Gastrocnemius medialis (tissue), 4 donors: ENCODE measurements at regions not wholly inside any gene's neighbourhood (a gene's known extent, or its start where the extent isn't known, plus 50 kb on each side); places are given as distances from the start of the nearest gene placed in this dataset.

Experiments
- CTCF ChIP-seq, 5 experiments: fragments of 450-650 bp in 3 of 5; fragments of 200-600 bp in 2 of 5; sonication (generic) in 2 of 5; IDR thresholded peaks in 4 of 5; conservative IDR thresholded peaks in 1 of 5; 1 replicate in 4 of 5; 2 replicates in 1 of 5; pipeline ENCODE4 v1.5.1; 2016 to 2019; ENCODE audit warnings: antibody characterized with exemption in 5 of 5, mild to moderate bottlenecking in 3 of 5, moderate library complexity in 3 of 5
- POLR2A ChIP-seq, 2 donors: fragments of 450-650 bp; IDR thresholded peaks; one replicate each; pipeline ENCODE4 v1.6.1; 2017; ENCODE audit warnings: antibody characterized with exemption in 2 of 2, mild to moderate bottlenecking in 2 of 2, moderate library complexity in 2 of 2

GRCh38 chr4:23361453-23361852 is 528.4 kb downstream of the PPARGC1A start:
- TF ChIP-seq CTCF (IDR thresholded peaks at IDR 0.05 in 4 of 5, conservative IDR thresholded peaks at IDR 0.05 in 1 of 5) (no peak), POLR2A (IDR thresholded peaks at IDR 0.05) (no peak)
